PC-3 (cell line): ENCODE measurements at regions not wholly inside any gene's neighbourhood (a gene's known extent, or its start where the extent isn't known, plus 50 kb on each side); places are given as distances from the start of the nearest gene placed in this dataset.

Source experiments
- EZH2 ChIP-seq: fragments of 300-600 bp; sonication (generic); IDR thresholded peaks from one replicate; pipeline ENCODE4 v1.6.1; 2017; ENCODE audit warnings: antibody characterized with exemption, mild to moderate bottlenecking, low read length; ENCODE audit not compliant: unreplicated experiment
- EZH2phosphoT487 ChIP-seq: fragments of 300-600 bp; sonication (generic); IDR thresholded peaks from 2 replicates; pipeline ENCODE4 v1.6.1; 2018; ENCODE audit warnings: mild to moderate bottlenecking, antibody characterized with exemption, low read length, borderline replicate concordance
- TF ChIP-seq, protein P1 (sequence below): fragments of 300-600 bp; sonication (generic); conservative IDR thresholded peaks from 2 replicates; pipeline ENCODE4 v1.5.1; 2017; ENCODE audit warnings: antibody characterized with exemption, low read depth, mild to moderate bottlenecking, low read length

DNA sequence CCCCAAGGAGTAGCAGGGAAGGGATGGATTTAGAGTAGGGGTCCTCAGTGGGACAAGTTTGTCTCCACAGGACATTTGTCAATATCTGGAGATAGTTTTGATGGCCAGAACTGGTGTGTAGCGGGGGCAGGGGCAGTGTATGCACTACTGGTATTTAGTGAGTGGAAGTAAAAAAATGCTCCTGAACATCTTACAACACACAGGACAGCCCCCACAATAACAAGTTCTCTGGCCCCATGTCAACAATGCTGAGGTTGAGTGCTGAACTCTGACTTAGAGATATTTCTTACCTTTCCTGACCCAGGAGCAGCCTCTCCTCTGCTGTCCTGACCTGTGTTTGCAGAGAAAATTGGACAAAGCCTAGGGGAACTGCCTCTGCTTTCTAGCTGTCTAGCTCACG lies 365.8 kb downstream of the HAPSTR1 start:
- TF ChIP-seq, protein P1, sequence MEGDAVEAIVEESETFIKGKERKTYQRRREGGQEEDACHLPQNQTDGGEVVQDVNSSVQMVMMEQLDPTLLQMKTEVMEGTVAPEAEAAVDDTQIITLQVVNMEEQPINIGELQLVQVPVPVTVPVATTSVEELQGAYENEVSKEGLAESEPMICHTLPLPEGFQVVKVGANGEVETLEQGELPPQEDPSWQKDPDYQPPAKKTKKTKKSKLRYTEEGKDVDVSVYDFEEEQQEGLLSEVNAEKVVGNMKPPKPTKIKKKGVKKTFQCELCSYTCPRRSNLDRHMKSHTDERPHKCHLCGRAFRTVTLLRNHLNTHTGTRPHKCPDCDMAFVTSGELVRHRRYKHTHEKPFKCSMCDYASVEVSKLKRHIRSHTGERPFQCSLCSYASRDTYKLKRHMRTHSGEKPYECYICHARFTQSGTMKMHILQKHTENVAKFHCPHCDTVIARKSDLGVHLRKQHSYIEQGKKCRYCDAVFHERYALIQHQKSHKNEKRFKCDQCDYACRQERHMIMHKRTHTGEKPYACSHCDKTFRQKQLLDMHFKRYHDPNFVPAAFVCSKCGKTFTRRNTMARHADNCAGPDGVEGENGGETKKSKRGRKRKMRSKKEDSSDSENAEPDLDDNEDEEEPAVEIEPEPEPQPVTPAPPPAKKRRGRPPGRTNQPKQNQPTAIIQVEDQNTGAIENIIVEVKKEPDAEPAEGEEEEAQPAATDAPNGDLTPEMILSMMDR: no peak
- no peak for TF ChIP-seq EZH2
- TF ChIP-seq EZH2phosphoT487: no peak
